ENCODE measurements at regions not wholly inside any gene's neighbourhood (a gene's known extent, or its start where the extent isn't known, plus 50 kb on each side); places are given as distances from the start of the nearest gene placed in this dataset.
"Not testable (repeated sequence)": the region's sequence is repeated elsewhere in the genome, so short reads cannot be mapped to it uniquely, and the experiment has no call there.

DNA sequence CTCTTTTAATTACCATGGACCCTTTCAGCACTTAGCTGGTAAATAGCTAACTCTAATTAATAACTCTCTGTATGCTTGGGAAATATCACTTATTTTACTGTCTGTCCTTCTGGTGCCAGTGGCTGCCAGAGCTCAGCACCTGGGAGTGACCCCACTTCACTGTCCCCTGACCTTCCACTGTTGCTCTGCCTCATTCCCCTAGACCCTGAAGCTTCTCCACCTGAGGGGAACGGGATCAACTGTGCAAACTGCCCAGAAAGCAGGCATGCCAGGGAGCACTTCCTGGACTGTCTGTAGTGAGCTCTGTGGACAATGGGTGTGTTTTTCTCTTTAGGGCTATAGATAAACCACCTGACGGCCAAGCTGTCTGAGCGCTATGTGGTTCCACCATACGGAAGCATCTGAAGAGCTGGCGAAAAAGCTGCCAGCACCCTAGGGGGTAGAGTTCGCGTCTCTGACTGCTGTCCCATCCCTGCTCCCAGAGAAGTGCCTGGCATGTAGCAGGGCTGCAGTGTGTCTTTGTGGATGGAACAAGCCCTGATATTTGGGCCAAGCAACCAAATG is 106.3 kb upstream of the FOXA2 start:
- DNase-seq (ENCODE audit: low spot score): no peak

DNA sequence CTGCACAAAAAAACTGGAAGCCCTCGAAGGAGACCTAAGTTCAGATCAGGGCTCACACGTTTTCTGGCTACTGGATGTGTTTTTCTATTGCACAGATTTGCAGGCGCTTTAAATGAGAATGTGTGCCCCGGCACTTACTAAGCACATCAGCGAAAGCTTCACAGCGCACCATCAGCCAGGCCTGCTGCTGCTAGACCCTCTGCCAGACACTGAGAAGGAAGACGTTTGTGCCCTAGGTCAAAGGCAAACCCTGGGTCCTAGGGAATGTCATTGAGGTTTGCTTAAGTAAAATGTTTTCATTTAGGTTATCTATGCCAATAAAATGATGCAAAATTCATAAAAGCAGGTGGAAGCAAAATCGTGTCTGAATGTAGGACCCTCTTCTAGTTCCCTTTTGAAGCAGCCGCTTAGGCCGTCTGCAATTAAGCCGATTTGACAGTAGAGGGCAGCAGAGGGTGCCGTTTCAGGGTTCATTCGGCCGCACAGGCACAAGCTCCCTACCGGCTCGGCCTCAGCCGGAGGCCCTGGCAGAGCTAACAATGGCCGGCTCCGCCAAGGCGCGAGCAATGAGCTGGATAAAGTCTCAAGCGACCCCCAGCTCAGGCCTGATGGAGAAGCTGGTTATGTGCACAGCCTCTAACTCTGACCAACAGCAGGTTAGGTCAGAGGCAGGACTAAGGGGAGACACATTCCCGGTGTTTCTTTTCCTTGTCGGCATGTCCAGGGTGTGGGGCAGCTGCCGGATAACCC is 107.2 kb upstream of the FOXA2 start:
- DNase-seq (ENCODE audit: low spot score): peak; percentile 83

DNA sequence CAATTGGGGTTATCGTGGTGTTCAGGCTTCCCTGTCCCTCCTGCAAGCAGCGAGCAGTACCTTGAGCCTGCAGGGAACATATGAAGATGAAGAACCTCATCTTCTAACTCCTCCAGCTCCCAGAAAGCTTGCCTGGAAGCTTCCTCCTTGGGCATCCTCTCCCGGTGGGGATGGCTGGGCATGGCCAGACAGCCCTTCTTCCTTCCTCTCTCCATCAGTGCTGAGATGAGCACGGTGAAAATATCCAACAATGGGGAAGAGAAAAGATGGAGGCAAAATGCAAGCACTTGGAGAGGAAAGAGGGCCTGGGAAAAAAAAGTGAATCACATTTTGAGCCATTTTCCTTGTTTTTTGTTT is 107.7 kb upstream of the FOXA2 start:
- no peak for DNase-seq (ENCODE audit: low spot score)

DNA sequence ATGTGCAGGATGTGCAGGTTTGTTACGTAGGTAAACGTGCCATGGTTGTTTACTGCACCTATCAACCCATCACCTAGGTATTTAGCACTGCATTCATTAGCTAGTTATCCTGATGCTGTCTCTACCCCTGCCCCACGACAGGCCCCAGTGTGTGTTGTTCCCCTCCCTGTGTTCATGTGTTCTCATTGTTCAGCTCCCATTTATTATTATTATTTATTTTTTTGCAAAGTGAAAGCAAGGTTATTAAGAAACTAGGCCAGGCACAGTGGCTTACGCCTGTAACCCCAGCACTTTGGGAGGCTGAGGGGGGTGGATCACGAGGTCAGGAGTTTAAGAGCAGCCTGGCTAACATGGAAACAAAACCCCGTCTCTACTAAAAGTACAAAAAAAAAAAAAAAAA is 108.2 kb upstream of the FOXA2 start:
- not testable (repeated sequence) for DNase-seq (ENCODE audit: low spot score)

DNA sequence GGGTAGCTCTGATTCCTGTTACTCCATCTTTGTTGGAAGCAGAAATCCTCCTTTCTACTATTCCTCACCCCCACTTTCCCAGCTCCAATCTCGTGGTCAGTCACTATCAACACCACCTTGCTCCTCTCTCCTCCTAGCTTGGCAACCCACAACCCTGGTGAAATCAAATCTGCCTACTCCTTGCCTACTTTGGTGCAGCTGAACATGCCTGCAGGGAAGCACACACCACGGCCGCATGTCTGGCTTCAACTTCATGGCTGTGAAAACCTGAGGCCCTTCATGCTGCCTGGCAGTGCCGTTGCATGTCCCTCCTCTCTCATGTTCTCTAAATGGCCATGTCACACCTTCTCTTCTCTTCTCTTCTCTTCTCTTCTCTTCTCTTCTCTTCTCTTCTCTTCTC is 112.4 kb upstream of the FOXA2 start:
- no peak for DNase-seq (ENCODE audit: low spot score)

DNA sequence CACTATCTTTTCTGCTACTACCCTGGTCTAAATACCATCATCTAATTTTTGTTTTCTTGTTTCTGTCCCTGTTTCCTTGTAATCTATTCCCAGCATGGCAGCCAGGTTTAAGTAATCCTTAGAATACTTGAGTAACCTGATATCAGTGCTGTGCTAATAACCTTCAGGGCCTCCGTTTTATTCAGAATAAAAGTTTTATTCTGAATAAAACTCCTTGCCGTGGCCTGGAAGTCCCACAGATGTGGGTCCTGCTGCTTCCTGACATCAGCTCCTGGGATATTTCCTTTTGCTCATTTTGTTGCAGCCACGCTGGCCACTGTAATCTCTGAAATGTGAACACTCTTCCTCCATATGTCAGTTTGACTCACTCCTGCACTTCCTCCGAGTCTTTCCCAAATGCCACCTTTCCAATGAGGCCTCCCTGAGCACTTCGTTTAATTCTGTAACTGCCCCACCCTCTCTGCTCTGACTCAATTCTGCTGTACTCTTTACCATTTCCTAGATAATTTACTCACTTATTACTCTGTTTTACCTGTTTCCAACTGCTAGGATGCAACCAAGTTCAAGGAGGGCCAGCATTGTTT is 114.0 kb upstream of the FOXA2 start:
- DNase-seq (ENCODE audit: low spot score): no peak

DNA sequence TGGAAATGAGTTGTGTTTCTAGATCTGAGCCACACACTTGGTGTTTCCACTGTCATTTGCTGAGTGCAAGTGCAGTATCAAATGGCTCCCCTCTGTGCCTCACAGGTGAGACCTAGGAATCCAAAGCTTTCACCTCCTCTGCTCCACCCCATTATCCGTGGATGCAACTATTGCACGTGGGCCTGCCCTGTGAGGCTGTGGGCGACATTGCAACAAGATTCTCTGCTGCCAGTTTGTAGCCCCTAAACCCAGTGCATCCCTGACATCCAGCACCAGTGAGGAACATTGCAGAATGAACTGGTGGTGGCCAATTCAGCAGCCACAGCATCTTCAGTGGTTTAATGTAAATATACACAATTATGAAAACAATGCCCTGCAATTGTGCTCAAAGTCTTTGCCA is 115.0 kb upstream of the FOXA2 start:
- no peak for DNase-seq (ENCODE audit: low spot score)

DNA sequence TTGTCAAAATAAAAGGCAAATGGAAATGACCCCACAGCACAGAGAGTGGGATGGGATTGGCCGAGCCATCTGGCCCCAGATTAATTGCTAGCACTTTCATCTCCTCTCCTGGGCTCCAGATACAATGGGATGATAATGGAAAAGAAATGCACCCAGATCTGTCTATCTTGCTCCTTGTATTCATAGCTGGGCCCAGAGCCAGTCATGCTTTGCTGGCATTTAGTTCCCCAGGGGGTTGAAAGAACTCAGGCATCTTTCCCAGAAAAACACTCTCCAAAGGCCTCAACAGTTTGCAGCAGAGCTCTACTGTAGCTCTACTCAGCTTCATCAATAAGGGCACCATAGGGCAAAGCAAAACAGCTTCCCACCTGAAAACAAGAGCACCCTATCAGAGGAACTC is 116.0 kb upstream of the FOXA2 start:
- no peak for DNase-seq (ENCODE audit: low spot score)

DNA sequence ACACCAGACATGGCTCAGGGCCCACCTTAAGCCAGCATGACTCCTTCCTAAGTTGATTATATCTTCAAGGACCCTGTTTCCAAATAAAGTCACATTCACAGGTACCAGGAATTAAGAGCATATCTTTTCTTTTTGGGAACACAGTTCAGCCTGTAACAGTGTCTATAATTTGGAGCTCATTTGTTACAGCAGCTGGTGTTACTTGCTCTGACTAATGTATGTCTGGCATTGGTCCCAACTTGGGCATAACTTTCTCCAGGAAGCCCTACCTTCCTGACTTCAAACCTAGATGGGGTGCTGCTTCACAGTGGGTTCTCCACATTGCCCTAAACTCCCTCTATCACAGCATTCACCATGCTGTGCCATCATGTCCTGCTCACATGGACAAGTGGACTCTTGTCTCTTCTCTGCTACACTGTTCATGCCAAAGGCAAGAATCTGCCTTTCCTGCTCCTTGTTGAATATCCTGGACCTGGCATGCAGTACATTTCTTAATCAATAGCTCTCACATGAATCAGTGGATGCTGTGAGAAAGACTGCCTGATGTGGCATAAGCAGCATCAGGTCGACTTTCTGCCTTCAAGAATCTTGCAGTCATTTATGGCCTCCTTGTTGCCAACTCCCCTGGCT is 117.4 kb upstream of the FOXA2 start:
- no peak for DNase-seq (ENCODE audit: low spot score)

DNA sequence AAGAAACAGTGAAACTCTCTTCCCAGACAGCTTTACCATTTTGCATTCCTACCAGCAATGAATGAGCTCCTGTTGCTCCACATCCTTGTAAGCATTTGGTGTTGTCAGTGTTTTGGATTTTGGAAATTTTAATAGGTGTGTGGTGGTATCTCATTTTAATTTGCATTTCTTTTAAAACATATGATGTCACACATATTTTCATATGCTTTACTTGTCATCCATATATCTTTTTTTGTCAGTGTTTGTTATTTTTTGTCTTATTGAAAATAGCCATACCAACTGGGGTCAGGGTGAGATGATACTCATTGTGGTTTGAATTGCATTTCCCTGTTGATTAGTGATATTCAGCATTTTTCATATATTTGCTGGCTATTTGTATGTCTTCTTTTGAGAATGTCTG is 119.5 kb upstream of the FOXA2 start:
- DNase-seq (ENCODE audit: low spot score): no peak

DNA sequence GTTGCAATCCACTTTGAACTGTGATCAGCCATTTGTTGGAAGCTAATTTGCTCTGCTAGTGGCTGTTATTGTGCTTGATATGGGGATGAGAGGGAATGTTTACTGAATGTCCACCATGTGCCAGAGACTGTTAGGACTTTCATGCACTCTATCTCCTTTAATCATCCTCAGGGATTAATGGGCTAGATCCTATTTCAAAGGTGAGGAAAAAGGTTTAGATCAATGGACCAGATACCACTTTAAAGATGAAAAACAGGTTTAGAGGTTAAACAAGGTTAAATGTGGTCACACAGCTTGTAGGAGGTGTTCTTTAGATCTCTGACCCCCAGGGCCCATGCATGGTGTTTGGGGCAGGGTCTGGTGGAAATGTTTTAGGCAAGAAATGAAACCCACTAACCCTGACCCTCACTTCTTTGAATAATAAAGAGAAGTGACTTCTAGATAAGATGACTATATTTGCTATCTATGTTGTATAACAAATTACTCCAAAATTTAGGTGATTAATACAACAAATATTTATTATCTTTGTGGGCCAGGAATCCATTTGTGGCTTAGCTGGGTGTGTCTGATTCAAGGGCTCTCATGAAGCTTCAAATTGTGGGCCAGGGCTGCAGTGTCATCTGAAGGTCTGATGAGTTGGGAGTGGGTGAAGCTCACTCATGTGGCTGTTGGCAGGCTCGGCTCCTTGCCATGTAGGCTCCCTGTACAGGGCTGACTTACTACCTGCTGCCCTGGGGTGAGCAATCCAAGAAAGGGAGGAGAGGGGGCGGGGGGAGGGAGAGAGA is 127.8 kb upstream of the FOXA2 start:
- DNase-seq (ENCODE audit: low spot score): peak; percentile 100

DNA sequence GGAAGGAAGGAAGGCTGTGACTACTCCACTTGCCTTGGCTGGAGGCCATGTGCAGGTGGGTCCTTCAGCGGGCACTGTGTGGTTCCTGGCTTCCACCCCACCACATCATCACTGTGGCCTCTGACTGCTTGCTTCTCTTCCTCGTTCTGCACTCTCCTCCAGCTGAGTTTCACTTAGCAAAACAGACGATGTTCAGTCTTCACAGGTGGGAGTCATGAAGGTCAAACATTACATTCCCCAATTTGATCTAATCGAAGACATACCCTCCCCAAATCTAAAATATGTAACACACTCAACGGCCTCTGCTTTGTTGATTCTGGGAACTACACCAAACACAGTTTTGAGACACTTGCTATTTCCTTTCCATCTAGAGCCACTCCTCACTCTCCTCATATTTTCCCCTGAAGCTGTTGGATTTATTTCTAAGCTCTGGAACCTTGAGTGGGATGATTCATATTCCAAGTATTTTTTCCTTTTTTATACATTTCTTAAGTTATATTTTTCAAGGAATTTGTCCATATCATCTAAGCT is 132.5 kb upstream of the FOXA2 start:
- no peak for DNase-seq (ENCODE audit: low spot score)

DNA sequence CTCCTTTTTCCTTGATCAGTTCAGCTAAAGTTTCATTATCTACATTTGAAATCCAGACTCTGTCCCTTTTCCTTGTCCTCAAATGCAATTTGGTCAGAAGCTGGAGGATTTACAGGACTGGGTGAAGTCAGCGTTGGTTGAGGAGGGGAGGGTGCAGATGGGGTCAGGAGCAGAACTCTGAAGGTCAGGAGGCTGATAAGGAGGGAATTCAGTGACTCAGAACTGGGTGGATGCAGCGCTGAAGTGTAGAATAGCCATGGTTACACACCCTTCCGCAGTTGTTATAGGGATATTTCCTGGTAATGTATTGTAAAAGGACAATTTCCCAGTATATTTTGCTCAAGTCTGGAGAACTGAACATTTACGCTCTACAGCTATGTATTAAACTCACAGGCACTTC is 133.1 kb upstream of the FOXA2 start:
- DNase-seq (ENCODE audit: low spot score): peak; percentile 34

DNA sequence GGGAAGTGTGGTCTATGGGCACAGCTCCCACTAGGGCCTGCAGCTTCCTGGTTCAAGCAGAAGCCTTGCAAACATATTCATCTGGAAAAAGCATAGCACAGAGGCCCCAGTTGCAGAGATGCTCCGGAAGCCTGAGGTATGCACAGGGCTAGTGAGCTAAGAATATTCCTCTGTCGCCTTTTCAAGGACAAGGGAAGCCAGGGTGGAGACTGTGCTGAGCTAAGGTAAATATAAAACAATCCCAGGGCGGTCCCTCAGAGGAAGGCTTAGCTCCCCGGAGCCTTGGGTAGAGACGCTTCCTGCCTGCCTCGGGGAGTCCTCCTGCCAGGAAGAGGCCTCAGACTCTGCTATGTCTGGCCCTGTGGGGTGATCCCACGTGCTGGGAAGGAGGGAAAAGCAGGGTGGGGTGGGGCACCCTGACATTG is 134.8 kb upstream of the FOXA2 start:
- no peak for DNase-seq (ENCODE audit: low spot score)

DNA sequence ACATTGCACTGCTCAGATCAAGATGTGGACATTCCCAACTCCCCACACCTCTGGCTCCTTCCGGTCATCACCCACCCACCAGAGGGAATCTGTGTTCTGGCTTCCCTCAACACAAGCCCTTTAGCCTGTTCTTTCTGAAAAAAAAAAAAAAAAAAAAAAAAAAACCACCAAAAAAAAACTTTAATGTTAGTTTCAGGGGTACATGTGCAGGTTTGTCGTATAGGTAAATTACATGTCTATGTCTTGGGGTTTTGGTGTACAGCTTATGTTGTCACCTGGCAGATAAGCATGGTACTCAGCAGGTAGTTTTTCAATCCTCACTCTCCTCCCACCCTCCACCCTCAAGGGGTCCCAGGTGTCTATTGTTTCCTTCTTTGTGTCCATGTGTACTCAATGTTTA is 135.8 kb upstream of the FOXA2 start:
- DNase-seq (ENCODE audit: low spot score): no peak

DNA sequence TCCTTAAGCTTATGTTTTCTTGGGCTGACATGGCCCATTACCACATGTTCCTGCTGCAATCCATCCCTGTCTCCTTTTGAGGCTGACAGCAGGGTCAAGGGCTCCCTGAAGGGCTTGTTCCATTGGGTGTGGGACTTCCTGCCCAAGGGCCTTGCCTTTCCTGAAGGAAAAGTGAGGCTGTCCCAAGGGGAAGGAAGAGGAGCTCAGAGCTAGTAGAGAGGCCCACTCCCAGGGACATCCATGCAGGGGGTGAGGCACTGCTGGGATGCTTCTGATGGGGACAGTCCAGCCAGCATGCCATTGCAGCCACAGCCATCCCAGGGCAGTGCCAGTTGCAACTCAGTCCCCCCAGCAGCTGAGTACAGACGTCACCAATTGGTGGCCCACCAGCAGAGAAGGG is 138.4 kb upstream of the FOXA2 start:
- DNase-seq (ENCODE audit: low spot score): no peak

DNA sequence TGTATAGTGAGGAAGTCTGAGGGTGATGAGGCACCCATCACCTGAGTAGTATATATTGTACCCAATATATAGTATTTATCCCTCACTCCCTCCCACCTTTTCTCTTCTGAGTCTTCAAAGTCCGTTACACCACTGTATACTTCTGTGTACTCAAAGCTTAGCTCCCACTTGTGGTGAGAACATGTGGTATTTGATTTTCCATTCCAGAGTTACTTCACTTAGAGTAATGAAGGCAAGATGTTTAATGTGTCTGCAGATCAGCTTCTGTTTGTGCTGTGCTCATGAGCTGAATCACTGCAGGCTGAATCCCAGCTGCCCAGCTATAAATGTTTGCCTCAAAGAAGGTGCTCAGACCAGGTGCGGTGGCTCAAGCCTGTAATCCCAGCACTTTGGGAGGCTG is 139.3 kb upstream of the FOXA2 start:
- DNase-seq (ENCODE audit: low spot score): no peak

DNA sequence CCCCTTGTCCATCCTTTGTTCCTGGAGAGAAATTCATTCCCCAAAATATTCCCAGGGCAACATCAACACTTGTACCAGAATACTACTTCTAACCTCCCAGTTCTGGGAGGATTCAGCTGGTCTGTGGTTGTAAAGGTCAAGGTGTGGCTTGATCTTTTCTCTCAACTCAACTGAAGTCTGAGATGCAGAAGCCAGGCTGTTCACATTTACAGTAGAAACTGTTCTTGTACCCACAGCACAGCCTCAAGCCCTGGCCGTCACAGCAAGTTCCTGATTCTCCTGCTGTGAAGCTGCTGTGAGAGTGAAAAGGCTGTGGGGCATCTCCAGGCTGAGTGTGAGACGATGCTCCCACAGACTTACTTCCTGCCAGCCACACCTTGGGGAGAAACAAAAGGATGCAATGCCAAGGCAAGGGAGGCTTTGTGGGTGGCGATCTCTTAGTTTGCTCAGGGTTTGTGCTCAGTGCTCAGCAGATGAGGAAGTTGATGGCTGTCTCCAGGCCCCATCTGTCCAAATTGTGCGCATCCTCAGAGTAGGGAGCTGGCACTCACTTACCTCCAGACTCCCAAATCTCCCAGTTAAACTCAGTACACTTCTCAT is 143.9 kb upstream of the FOXA2 start:
- no peak for DNase-seq (ENCODE audit: low spot score)

DNA sequence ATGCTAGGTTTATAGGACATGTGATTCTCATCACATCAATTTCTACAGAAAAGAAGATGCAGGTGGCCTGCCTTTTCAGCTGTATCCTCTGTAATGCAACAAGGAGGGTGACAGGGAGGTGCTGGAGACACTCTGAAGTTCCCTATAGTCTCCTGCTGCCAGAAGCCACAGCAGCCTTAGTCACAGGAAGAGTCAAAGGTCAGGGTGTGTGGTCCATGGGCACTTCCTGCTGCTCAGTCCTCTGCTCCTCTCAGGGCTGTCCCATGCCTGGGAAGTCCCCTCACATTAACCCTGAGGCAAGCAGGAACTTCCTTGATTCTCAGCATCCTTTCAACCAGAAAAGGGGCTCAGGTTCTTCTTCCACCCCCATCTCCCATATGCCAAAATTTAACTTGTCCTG is 144.8 kb upstream of the FOXA2 start:
- DNase-seq (ENCODE audit: low spot score): peak; percentile 70

DNA sequence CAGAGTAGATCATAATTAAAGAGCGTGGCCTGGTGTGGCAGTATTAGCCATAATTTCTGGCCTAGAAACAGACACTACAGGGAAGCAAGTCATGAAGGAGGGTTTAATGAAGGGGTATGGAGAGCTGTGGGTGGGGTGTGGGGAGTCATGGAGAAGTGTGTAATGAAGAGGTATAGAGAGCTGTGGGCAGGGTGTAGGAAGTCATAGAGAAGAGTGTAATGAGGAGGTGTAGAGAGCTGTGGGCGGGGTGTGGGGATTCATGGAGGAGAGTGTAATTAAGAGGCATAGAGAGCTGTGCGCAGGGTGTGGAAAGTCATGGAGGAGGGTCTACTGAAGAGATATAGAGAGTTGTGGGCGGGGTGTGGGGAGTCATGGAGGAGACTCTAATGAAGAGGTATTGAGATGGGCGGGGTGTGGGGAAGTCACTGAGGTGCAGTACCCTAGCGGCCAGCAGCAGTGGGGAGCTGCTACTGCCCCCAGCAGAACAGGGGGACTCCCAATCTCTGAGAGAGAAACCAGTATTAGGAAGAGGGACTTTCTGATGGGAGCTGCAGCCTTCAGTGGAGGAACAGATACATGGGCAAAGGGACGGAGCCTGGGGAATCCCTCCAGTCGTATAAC is 145.4 kb upstream of the FOXA2 start:
- no peak for DNase-seq (ENCODE audit: low spot score)

DNA sequence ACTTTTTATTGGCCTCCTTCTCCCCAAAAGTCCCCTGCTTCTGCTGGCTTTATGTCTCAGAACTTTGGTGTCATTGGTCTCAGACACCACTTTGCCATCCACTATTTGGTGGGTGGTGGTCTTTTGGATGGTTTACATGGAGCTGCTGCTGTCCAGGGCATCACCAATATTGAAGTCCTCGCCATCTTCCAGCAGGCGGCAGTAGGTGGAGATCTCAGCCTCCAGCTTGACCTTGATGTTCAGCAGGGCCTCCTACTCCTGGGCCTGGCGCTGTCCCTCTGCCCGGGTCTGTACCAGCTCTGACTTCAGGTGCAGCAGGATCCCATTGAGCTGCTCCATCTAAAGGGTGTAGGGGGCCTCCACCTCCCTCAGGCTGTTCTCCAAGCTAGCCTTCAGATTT is 148.4 kb upstream of the FOXA2 start:
- no peak for DNase-seq (ENCODE audit: low spot score)

Measured in SW480 (cell line).